HG02884 (cell line): ENCODE measurements at regions not wholly inside any gene's neighbourhood (a gene's known extent, or its start where the extent isn't known, plus 50 kb on each side); places are given as distances from the start of the nearest gene placed in this dataset.
"Not testable (repeated sequence)": the region's sequence is repeated elsewhere in the genome, so short reads cannot be mapped to it uniquely, and the experiment has no call there.

ENCODE experiments used
- ATAC-seq: cut with Tn5 transposase; IDR thresholded peaks from one replicate; pipeline ENCODE4 v1.9.1; 2021; ENCODE audit warnings: mild to moderate bottlenecking, moderate library complexity; ENCODE audit not compliant: unreplicated experiment

- ATAC-seq = no peak
These were observed 265.9 kb upstream of the CDYL start for GRCh38 chr6:4510317-4510716.

- no peak for ATAC-seq
These were observed 266.7 kb upstream of the CDYL start for GRCh38 chr6:4509506-4509905.

GRCh38 chr6:4506792-4507191 lies 269.4 kb upstream of the CDYL start:
- no peak for ATAC-seq

- ATAC-seq = no peak
These were observed 270.0 kb upstream of the CDYL start for GRCh38 chr6:4506223-4506622.

GRCh38 chr6:4504700-4505099 lies 271.5 kb upstream of the CDYL start:
- ATAC-seq = no peak

- ATAC-seq = no peak
These were observed 272.5 kb upstream of the CDYL start for GRCh38 chr6:4503700-4504099.

GRCh38 chr6:4496284-4496683 lies 279.9 kb upstream of the CDYL start:
- ATAC-seq = no peak

GRCh38 chr6:4491501-4492260 lies 284.5 kb upstream of the CDYL start:
- ATAC-seq = no peak

- no peak for ATAC-seq
These were observed 286.7 kb upstream of the CDYL start for GRCh38 chr6:4489538-4489937.

- ATAC-seq = no peak
These were observed 287.8 kb upstream of the CDYL start for GRCh38 chr6:4488389-4488788.

- no peak for ATAC-seq
These were observed 288.7 kb upstream of the CDYL start for GRCh38 chr6:4487538-4487937.

GRCh38 chr6:4486568-4487315 lies 289.5 kb upstream of the CDYL start:
- no peak for ATAC-seq

- no peak for ATAC-seq
These were observed 290.5 kb upstream of the CDYL start for GRCh38 chr6:4485735-4486134.

- ATAC-seq = no peak
These were observed 293.7 kb upstream of the CDYL start for GRCh38 chr6:4482461-4482860.

- no peak for ATAC-seq
These were observed 295.1 kb upstream of the CDYL start for GRCh38 chr6:4480788-4481735.

- no peak for ATAC-seq
These were observed 298.1 kb upstream of the CDYL start for GRCh38 chr6:4478098-4478497.

GRCh38 chr6:4474810-4475209 lies 301.4 kb upstream of the CDYL start:
- ATAC-seq = no peak

- no peak for ATAC-seq
These were observed 303.1 kb upstream of the CDYL start for GRCh38 chr6:4472969-4473642.

GRCh38 chr6:4472222-4472621 lies 304.0 kb upstream of the CDYL start:
- no peak for ATAC-seq

- ATAC-seq = not testable (repeated sequence)
These were observed 304.7 kb upstream of the CDYL start for GRCh38 chr6:4471515-4471914.

- no peak for ATAC-seq
These were observed 305.4 kb upstream of the CDYL start for GRCh38 chr6:4470698-4471210.
